Thoracic aorta (tissue), 2 donors: ENCODE measurements at regions not wholly inside any gene's neighbourhood (a gene's known extent, or its start where the extent isn't known, plus 50 kb on each side); places are given as distances from the start of the nearest gene placed in this dataset.

ENCODE experiments used
- ATAC-seq: fragments of 150-250 bp; one replicate; pipeline ENCODE4 v1.8.0; 2017; ENCODE audit warnings: low read depth; ENCODE audit not compliant: insufficient number of reproducible peaks, low FRiP score
- DNase-seq: peaks from one replicate; pipeline ENCODE4 v3.0.0-alpha.2; 2020; ENCODE audit warnings: low spot score
- H3K27ac ChIP-seq, 2 donors: fragments of 200-600 bp; sonication (generic); 1 replicate in 1 of 2; 2 replicates in 1 of 2; pipeline ENCODE4 v1.5.1; 2016; ENCODE audit warnings: mild to moderate bottlenecking in 2 of 2, moderate library complexity in 2 of 2
- H3K27me3 ChIP-seq: fragments of 200-600 bp; sonication (generic); replicated peaks from 2 replicates; pipeline ENCODE4 v1.6.0; 2016; ENCODE audit warnings: mild to moderate bottlenecking; ENCODE audit not compliant: insufficient read depth
- H3K36me3 ChIP-seq: fragments of 200-600 bp; sonication (generic); one replicate; pipeline ENCODE4 v1.5.1; 2016
- H3K4me1 ChIP-seq, 2 donors: fragments of 200-600 bp; sonication (generic); 1 replicate in 1 of 2; 2 replicates in 1 of 2; pipeline versions ENCODE4 v1.5.1 to v1.6.0; 2016; ENCODE audit warnings: low read depth in 2 of 2, mild to moderate bottlenecking in 1 of 2; ENCODE audit not compliant: control insufficient read depth in 1 of 2
- H3K4me3 ChIP-seq: fragments of 200-600 bp; sonication (generic); 2 replicates; pipeline ENCODE4 v1.5.1; 2016; ENCODE audit warnings: mild to moderate bottlenecking
- H3K9me3 ChIP-seq: fragments of 200-600 bp; sonication (generic); 2 replicates; pipeline ENCODE4 v1.5.1; 2016
- TF ChIP-seq, protein P1 (sequence below): fragments of 200-600 bp; sonication (generic); IDR thresholded peaks from one replicate; pipeline ENCODE4 v1.5.1; 2019; ENCODE audit warnings: antibody characterized with exemption

DNA sequence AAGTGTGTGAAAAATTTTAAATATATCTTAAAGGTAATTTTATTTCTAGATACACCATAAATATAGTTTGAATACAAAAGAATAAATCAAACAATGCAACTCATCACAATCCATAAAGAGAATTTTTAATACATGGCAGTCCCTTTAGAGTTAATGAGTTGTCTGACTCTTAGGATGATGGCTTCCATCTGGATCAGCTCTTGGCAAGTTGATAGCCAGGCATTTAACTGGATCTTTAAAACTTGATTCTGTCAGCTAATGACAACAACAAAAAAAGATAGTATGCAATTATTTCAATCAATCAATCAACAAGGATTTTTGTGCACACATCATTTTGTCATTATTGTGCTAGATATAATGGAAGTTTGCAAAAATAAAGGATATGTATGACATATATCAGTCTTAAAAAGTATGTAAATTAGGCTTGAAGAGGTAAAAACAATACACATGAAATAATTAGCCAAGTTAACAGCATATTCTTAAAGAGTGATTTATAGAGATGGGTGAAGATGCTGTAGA is 174.9 kb upstream of the PCDH18 start:
- no peak overlapping the region for H3K4me3 ChIP-seq
- peaks cover 10 to 20% of the 10 kb centered on the region in 2 donors for H3K4me1 ChIP-seq
- H3K9me3 ChIP-seq, result no peaks in the 10 kb centered on the region
- ATAC-seq, result no peak
- H3K36me3 ChIP-seq, result no peaks in the 10 kb centered on the region
- no peaks in the 10 kb centered on the region for H3K27me3 ChIP-seq
- TF ChIP-seq, protein P1, sequence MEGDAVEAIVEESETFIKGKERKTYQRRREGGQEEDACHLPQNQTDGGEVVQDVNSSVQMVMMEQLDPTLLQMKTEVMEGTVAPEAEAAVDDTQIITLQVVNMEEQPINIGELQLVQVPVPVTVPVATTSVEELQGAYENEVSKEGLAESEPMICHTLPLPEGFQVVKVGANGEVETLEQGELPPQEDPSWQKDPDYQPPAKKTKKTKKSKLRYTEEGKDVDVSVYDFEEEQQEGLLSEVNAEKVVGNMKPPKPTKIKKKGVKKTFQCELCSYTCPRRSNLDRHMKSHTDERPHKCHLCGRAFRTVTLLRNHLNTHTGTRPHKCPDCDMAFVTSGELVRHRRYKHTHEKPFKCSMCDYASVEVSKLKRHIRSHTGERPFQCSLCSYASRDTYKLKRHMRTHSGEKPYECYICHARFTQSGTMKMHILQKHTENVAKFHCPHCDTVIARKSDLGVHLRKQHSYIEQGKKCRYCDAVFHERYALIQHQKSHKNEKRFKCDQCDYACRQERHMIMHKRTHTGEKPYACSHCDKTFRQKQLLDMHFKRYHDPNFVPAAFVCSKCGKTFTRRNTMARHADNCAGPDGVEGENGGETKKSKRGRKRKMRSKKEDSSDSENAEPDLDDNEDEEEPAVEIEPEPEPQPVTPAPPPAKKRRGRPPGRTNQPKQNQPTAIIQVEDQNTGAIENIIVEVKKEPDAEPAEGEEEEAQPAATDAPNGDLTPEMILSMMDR, result no peak
- no peak for DNase-seq
- no peak overlapping the region for H3K27ac ChIP-seq

DNA sequence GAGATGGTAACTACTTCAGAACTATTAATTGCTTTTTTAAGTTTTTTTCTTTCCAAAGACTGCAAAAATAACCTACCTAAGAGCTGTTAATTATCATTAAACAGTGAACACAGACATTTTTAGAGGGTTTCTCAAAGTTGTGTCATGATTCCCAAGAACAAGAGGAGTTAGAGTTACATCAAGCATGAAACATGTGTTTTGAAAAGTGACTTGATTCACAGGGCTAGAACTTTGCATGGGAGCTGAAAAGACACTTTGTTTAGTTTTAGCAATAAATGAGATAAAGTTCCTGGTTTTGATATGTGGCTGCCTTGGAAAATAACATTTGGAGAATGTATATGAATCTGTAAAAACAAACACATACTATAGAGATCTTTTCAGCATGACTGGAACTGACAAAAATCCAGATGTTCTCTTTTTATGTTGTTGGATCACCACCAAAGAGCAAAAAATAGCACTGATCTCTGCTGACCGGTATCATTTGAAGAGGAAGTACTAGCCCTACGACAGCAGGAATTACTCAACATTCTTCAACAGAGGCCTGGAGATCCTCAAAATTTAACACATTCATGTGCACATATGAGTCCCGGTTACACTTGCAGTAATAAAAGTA is 173.0 kb upstream of the PCDH18 start:
- Histone ChIP-seq H3K9me3 (no peaks in the 10 kb centered on the region), H3K27me3 (no peaks in the 10 kb centered on the region), H3K27ac (peak overlapping the region; percentile 61 to 63), H3K4me1 (peaks cover 10 to 31% of the 10 kb centered on the region in 2 donors), H3K4me3 (peak overlapping the region; percentile 8), H3K36me3 (no peaks in the 10 kb centered on the region)
- DNase-seq, result no peak
- TF ChIP-seq, protein P1, result no peak
- ATAC-seq, result peak; percentile 68

DNA sequence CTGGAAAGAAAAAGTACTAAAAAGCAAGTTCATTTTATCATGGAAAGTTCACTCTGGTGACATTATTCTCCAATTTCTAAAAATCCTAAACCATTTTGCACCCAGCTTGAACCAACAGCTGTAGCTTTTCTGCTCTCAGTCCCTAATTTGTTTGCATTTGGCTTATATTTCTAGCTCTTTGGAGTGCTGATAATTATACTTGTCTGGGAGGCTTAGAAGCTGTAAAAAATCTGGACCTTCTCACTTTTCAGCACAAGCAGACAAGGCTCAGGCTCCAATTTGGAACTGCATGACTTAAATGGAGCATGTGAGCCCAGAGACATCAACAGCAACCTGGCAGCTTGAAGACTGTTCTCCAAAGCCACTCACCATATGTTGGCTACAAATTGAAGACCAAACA is 170.9 kb upstream of the PCDH18 start:
- no peaks in the 10 kb centered on the region for H3K9me3 ChIP-seq

DNA sequence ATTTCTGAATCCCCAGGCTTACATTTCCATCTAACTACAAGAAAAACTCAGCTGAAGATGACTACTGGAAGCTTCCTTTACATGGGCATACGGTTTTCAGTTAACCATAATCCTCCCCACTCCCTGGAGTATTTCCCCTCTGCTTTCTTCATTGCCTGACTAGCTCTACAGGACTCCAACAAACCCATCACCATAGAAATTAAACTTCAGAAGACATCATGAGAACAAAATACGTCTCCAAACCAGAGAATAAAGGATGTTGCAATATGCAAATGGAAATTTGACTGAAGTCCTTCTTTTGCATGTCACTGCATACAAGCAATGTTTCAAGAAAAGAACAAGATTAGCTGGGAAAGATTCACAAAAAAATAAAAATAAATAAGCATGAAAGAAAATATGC is 170.2 kb upstream of the PCDH18 start:
- Histone ChIP-seq H3K36me3 (no peaks in the 10 kb centered on the region), H3K9me3 (no peaks in the 10 kb centered on the region), H3K4me1 (peaks cover 10 to 31% of the 10 kb centered on the region in 2 donors), H3K27ac (no peak overlapping the region), H3K4me3 (no peak overlapping the region), H3K27me3 (no peaks in the 10 kb centered on the region)
- TF ChIP-seq, protein P1, result no peak
- no peak for DNase-seq
- no peak for ATAC-seq

More for the DNA sequence above, 170.9 kb upstream of the PCDH18 start:
- ATAC-seq (no peak), DNase-seq (no peak)
- TF ChIP-seq, protein P1, result no peak
- H3K36me3 ChIP-seq, result no peaks in the 10 kb centered on the region
- H3K4me3 ChIP-seq, result no peak overlapping the region
- no peak overlapping the region for H3K27ac ChIP-seq
- no peaks in the 10 kb centered on the region for H3K27me3 ChIP-seq
- peaks cover 10 to 31% of the 10 kb centered on the region in 2 donors for H3K4me1 ChIP-seq

DNA sequence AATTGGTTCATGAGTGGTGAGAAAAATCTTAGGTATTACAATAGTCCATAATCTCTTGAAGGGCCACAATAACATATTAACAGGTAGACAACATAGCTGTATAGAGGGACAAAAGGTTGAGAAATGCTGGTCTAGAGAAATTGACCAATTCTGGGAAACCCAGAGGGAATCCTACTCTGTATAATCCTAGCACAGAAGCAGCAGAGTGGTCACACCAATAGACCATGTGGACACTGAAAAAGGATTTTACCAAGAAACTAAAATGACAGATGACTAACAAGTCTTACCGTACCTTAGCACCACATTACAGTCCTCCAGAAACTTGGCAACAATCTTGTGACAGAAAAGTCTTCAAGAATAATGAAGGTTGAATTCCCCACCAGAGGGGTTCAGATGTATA is 169.1 kb upstream of the PCDH18 start:
- no peaks in the 10 kb centered on the region for H3K36me3 ChIP-seq
- no peaks in the 10 kb centered on the region for H3K9me3 ChIP-seq
- no peak overlapping the region for H3K4me3 ChIP-seq
- no peaks in the 10 kb centered on the region for H3K27me3 ChIP-seq
- peaks cover 10 to 31% of the 10 kb centered on the region in 2 donors for H3K4me1 ChIP-seq
- DNase-seq, result no peak
- no peak overlapping the region for H3K27ac ChIP-seq
- TF ChIP-seq, protein P1, result no peak
- ATAC-seq, result no peak
